HG03520 (cell line): ENCODE measurements at regions not wholly inside any gene's neighbourhood (a gene's known extent, or its start where the extent isn't known, plus 50 kb on each side); places are given as distances from the start of the nearest gene placed in this dataset.
A peak's percentile ranks its signal among the peaks of the same experiment; 100 is the strongest.
"Not testable (repeated sequence)": the region's sequence is repeated elsewhere in the genome, so short reads cannot be mapped to it uniquely, and the experiment has no call there.

Source experiments
- ATAC-seq: cut with Tn5 transposase; IDR thresholded peaks from one replicate; pipeline ENCODE4 v1.9.1; 2021; ENCODE audit warnings: mild to moderate bottlenecking, moderate library complexity; ENCODE audit not compliant: unreplicated experiment

DNA sequence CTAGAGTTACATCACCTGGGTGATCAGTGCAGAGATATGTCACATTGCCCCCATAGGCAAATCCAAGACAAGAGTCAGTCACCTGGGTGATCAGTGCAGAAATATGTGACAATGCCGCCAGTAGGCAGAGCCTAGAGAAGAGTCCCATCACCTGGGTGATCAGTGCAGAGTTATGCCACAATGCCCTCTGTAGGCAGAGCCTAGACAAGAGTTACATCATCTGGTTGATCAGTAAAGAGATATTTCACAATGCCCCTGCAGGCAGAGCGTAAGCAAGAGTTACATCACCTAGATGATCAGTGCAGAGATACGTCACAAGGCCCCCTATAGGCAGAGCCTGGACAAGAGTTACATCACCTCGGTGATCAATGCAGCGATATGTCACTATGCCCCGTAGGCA lies 63.3 kb upstream of the FRG2B start:
- not testable (repeated sequence) for ATAC-seq

DNA sequence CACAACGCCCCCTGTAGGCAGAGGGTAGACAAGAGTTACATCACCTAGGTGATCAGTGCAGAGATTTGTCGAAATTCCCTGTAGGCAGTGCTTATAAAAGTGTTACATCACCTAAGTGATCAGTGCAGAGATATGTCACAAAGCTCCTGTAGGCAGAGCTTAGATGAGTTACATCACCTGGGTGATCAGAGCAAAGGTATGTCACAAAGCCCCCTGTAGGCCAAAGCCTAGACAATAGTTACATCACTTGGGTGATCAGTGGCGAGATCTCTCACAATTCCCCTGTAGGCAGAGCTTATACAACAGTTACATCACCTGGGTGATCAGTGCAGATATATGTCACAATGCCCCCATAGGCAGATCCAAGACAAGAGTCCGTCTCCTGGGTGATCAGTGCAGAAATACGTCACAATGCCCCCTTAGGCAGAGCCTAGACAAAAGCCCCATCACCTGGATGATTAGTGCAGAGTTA lies 61.9 kb upstream of the FRG2B start:
- ATAC-seq = peak; percentile 18

DNA sequence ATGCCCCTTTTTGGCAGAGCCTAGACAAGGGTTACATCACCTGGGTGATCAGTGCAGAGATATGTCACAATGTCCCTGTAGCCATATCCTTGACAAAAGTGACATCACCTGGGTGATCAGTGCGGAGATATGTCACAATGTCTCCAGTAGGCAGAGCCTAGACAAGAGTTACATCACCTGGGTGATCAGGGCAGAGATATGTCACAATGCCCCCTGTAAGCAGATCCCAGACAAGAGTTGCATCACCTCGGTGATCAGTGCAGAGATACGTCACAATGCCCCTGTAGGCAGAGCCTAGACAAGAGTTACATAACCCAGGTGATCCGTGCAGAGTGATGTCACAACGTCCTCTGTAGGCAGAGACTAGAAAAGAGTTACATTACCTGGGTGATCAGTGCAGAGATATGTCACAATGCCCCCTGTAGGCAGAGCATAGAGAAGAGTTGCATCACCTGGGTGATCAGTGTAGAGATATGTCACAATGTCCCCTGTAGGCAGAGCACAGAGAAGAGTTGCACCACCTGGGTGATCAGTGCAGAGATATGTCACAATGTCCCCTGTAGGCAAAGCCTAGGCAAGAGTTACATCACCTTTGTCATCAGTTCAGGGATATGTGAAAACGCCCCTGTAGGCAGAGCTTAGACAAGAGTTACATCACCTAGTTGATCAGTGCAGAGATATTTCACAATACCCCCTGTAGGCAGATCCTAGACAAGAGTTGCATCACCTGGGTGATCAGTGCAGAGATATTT lies 61.3 kb upstream of the FRG2B start:
- peak; percentile 60 for ATAC-seq

DNA sequence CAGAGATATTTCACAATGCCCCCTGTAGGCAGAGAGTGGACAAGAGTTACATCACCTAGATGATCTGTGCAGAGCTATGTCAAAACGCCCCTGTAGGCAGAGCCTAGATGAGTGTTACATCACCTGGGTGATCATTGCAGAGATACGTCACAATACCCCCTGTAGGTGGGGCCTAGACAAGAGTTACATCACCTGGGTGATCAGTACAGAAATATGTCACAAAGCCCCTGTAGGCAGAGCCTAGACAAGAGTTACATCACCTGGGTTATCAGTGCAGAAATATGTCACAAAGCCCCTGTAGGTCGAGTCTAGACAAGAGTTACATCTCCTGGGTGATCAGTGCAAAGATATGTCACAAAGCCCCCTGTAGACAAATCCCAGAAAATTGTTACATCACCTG lies 60.4 kb upstream of the FRG2B start:
- ATAC-seq = not testable (repeated sequence)
